Activated CD8-positive, alpha-beta memory T cell treated with anti-CD3 and anti-CD28 coated beads for 36 hours (primary cell): ENCODE measurements at regions not wholly inside any gene's neighbourhood (a gene's known extent, or its start where the extent isn't known, plus 50 kb on each side); places are given as distances from the start of the nearest gene placed in this dataset.

Experiments
- CTCF ChIA-PET: fragments of 350-600 bp; sonication (Branson Sonifier 250); formaldehyde crosslinking; loops from one replicate; lab custom pipeline; 2021; ENCODE audit warnings: antibody characterized with exemption; lab: Charles Lee
- POLR2A ChIA-PET: fragments of 350-600 bp; sonication (Branson Sonifier 250); formaldehyde crosslinking; loops from one replicate; lab custom pipeline; 2021; ENCODE audit warnings: antibody characterized with exemption; lab: Charles Lee

GRCh38 chr5:159610966-159611579 lies 280.8 kb upstream of the IL12B start:
- ChIA-PET CTCF (no interaction called here), POLR2A (no interaction called here)

GRCh38 chr5:159616952-159617351 lies 286.7 kb upstream of the IL12B start:
- ChIA-PET CTCF (interaction anchor here (0.9 kb wide), 1 partner anchor 459 kb away, joined by 3 read pairs; no protein-coding TSS in a partner anchor), POLR2A (no interaction called here)

GRCh38 chr5:159619826-159620225 lies 289.5 kb upstream of the IL12B start:
- CTCF ChIA-PET = no interaction called here
- POLR2A ChIA-PET = no interaction called here

GRCh38 chr5:159620853-159621540 lies 290.7 kb upstream of the IL12B start:
- CTCF ChIA-PET = no interaction called here
- POLR2A ChIA-PET = no interaction called here

GRCh38 chr5:159628703-159629102 lies 287.6 kb upstream of the ADRA1B start:
- ChIA-PET CTCF (no interaction called here), POLR2A (no interaction called here)

GRCh38 chr5:159629158-159629557 lies 287.1 kb upstream of the ADRA1B start:
- POLR2A ChIA-PET = no interaction called here

GRCh38 chr5:159630545-159630944 lies 285.7 kb upstream of the ADRA1B start:
- POLR2A ChIA-PET = no interaction called here

More at GRCh38 chr5:159629158-159629557, 287.1 kb upstream of the ADRA1B start:
- CTCF ChIA-PET = no interaction called here

GRCh38 chr5:159631001-159631400 lies 285.3 kb upstream of the ADRA1B start:
- POLR2A ChIA-PET = no interaction called here
- CTCF ChIA-PET = no interaction called here

More at GRCh38 chr5:159630545-159630944, 285.7 kb upstream of the ADRA1B start:
- CTCF ChIA-PET = no interaction called here

GRCh38 chr5:159632866-159633265 lies 283.4 kb upstream of the ADRA1B start:
- ChIA-PET POLR2A (no interaction called here), CTCF (no interaction called here)

GRCh38 chr5:159638481-159638880 lies 277.8 kb upstream of the ADRA1B start:
- CTCF ChIA-PET = no interaction called here
- POLR2A ChIA-PET = no interaction called here

- POLR2A ChIA-PET = no interaction called here
- CTCF ChIA-PET = no interaction called here
Measured at GRCh38 chr5:159638954-159639559, 277.2 kb upstream of the ADRA1B start.

- ChIA-PET POLR2A (no interaction called here), CTCF (no interaction called here)
Measured at GRCh38 chr5:159639590-159639989, 276.7 kb upstream of the ADRA1B start.

GRCh38 chr5:159640446-159640845 lies 275.8 kb upstream of the ADRA1B start:
- ChIA-PET CTCF (no interaction called here), POLR2A (no interaction called here)

- CTCF ChIA-PET = no interaction called here
Measured at GRCh38 chr5:159640921-159641320, 275.4 kb upstream of the ADRA1B start.

GRCh38 chr5:159641371-159642039 lies 274.8 kb upstream of the ADRA1B start:
- ChIA-PET CTCF (no interaction called here), POLR2A (no interaction called here)

More at GRCh38 chr5:159640921-159641320, 275.4 kb upstream of the ADRA1B start:
- POLR2A ChIA-PET = no interaction called here

- ChIA-PET CTCF (no interaction called here), POLR2A (no interaction called here)
Measured at GRCh38 chr5:159642379-159642778, 273.9 kb upstream of the ADRA1B start.

GRCh38 chr5:159644053-159644452 lies 272.2 kb upstream of the ADRA1B start:
- CTCF ChIA-PET = no interaction called here
- POLR2A ChIA-PET = no interaction called here

GRCh38 chr5:159645179-159645846 lies 271.0 kb upstream of the ADRA1B start:
- POLR2A ChIA-PET = no interaction called here
- CTCF ChIA-PET = no interaction called here

- ChIA-PET CTCF (no interaction called here), POLR2A (no interaction called here)
Measured at GRCh38 chr5:159650803-159651202, 265.5 kb upstream of the ADRA1B start.
